ENCODE measurements at regions not wholly inside any gene's neighbourhood (a gene's known extent, or its start where the extent isn't known, plus 50 kb on each side); places are given as distances from the start of the nearest gene placed in this dataset.

DNA sequence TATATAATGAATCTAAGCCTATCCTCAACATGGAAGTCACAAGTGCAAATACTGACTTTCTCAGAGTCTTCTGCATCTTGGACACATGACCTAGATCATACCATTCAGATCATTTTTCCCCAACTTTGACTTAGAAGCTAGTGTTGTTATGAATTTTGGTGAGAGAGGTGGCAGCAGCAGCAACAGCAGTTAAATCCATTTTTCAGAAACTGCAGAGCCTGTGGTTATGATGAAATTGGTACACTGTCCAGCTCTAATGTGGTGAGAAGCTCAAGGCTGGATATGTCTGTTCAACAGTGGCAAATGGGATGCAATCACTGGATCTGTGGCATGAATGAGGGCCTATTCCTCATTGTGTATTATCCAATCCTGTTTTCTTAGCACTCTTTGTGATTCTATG lies 290.1 kb upstream of the SATB1 start:
- TF ChIP-seq, protein P1, sequence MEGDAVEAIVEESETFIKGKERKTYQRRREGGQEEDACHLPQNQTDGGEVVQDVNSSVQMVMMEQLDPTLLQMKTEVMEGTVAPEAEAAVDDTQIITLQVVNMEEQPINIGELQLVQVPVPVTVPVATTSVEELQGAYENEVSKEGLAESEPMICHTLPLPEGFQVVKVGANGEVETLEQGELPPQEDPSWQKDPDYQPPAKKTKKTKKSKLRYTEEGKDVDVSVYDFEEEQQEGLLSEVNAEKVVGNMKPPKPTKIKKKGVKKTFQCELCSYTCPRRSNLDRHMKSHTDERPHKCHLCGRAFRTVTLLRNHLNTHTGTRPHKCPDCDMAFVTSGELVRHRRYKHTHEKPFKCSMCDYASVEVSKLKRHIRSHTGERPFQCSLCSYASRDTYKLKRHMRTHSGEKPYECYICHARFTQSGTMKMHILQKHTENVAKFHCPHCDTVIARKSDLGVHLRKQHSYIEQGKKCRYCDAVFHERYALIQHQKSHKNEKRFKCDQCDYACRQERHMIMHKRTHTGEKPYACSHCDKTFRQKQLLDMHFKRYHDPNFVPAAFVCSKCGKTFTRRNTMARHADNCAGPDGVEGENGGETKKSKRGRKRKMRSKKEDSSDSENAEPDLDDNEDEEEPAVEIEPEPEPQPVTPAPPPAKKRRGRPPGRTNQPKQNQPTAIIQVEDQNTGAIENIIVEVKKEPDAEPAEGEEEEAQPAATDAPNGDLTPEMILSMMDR (IDR thresholded peaks at IDR 0.05), result no peak
- no peak for TF ChIP-seq POLR2AphosphoS5 (IDR thresholded peaks at IDR 0.05; ENCODE audit: insufficient read depth in 1 of 2, low read depth in 1 of 2)

All from vagina (tissue), 2 donors.